H1 (cell line): ENCODE measurements at regions not wholly inside any gene's neighbourhood (a gene's known extent, or its start where the extent isn't known, plus 50 kb on each side); places are given as distances from the start of the nearest gene placed in this dataset.

Experiments
- BCL11A ChIP-seq, 2 experiments: IDR thresholded peaks; one replicate each; pipeline ENCODE4 v1.6.1; 2011; ENCODE audit warnings: low read depth in 2 of 2, low read length in 2 of 2, mild to moderate bottlenecking in 2 of 2
- CTBP2 ChIP-seq: IDR thresholded peaks from 2 replicates; pipeline ENCODE4 v1.7.0; 2011; ENCODE audit warnings: borderline replicate concordance, mild to moderate bottlenecking, moderate library complexity, mixed read lengths, low read length; ENCODE audit not compliant: insufficient read depth, insufficient read length
- GABPA ChIP-seq: IDR thresholded peaks from 2 replicates; pipeline ENCODE4 v1.6.1; 2011; ENCODE audit warnings: mild to moderate bottlenecking, low read length, moderate library complexity, borderline replicate concordance; ENCODE audit not compliant: insufficient read depth
- PHF8 ChIP-seq: fragments of 200-600 bp; sonication (generic); conservative IDR thresholded peaks from 2 replicates; pipeline ENCODE4 v1.7.1; 2012; ENCODE audit warnings: low read depth, mild to moderate bottlenecking, inconsistent platforms, low read length, moderate library complexity
- POLR2A ChIP-seq, 2 experiments: IDR thresholded peaks; 1 replicate in 1 of 2; 2 replicates in 1 of 2; pipeline ENCODE4 v1.6.1; 2011; ENCODE audit warnings: low read depth in 2 of 2, low read length in 2 of 2, mild to moderate bottlenecking in 2 of 2; ENCODE audit errors: control extremely low read depth in 1 of 2
- POLR2AphosphoS5 ChIP-seq: IDR thresholded peaks from 2 replicates; pipeline ENCODE4 v1.6.1; 2011; ENCODE audit warnings: low read depth, low read length
- RFX5 ChIP-seq: IDR thresholded peaks from 2 replicates; pipeline ENCODE4 v1.6.1; 2011; ENCODE audit warnings: low read depth, low read length, improper control_type of control experiment, borderline replicate concordance
- RXRA ChIP-seq: IDR thresholded peaks from 2 replicates; pipeline ENCODE4 v1.6.1; 2011; ENCODE audit warnings: low read depth, mild to moderate bottlenecking, low read length, moderate library complexity; ENCODE audit not compliant: insufficient read depth
- SIN3A ChIP-seq, 2 experiments: IDR thresholded peaks in 1 of 2; conservative IDR thresholded peaks in 1 of 2; 2 replicates each; pipeline ENCODE4 v1.6.1; 2011 to 2012; ENCODE audit warnings: low read length in 2 of 2, improper control_type of control experiment in 1 of 2, low read depth in 1 of 2, mild to moderate bottlenecking in 1 of 2
- SRF ChIP-seq: IDR thresholded peaks from 2 replicates; pipeline ENCODE4 v1.6.1; 2011; ENCODE audit warnings: mild to moderate bottlenecking, low read depth, low read length, moderate library complexity
- TAF1 ChIP-seq: IDR thresholded peaks from 2 replicates; pipeline ENCODE4 v1.6.1; 2011; ENCODE audit warnings: mild to moderate bottlenecking, low read depth, low read length
- USF2 ChIP-seq: IDR thresholded peaks from 2 replicates; pipeline ENCODE4 v1.6.1; 2011; ENCODE audit warnings: low read length, improper control_type of control experiment
- ZNF274 ChIP-seq: IDR thresholded peaks from 2 replicates; pipeline ENCODE4 v1.7.0; 2012; ENCODE audit warnings: low read length, borderline replicate concordance; ENCODE audit errors: extremely low read depth
- TF ChIP-seq, protein P1 (sequence below), 3 experiments: IDR thresholded peaks; 1 replicate in 2 of 3; 2 replicates in 1 of 3; pipeline versions ENCODE4 v1.5.1 to v1.6.1; 2011; ENCODE audit warnings: low read length in 3 of 3, mild to moderate bottlenecking in 3 of 3, inconsistent platforms in 2 of 3, low read depth in 1 of 3, moderate library complexity in 1 of 3; ENCODE audit not compliant: insufficient read depth in 1 of 3; ENCODE audit errors: control extremely low read depth in 1 of 3

GRCh38 chr14:42965512-42965911, 1358.8 kb downstream of the LRFN5 start:
- TF ChIP-seq, protein P1, sequence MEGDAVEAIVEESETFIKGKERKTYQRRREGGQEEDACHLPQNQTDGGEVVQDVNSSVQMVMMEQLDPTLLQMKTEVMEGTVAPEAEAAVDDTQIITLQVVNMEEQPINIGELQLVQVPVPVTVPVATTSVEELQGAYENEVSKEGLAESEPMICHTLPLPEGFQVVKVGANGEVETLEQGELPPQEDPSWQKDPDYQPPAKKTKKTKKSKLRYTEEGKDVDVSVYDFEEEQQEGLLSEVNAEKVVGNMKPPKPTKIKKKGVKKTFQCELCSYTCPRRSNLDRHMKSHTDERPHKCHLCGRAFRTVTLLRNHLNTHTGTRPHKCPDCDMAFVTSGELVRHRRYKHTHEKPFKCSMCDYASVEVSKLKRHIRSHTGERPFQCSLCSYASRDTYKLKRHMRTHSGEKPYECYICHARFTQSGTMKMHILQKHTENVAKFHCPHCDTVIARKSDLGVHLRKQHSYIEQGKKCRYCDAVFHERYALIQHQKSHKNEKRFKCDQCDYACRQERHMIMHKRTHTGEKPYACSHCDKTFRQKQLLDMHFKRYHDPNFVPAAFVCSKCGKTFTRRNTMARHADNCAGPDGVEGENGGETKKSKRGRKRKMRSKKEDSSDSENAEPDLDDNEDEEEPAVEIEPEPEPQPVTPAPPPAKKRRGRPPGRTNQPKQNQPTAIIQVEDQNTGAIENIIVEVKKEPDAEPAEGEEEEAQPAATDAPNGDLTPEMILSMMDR (IDR thresholded peaks at IDR 0.05; ENCODE audit: control extremely low read depth in 1 of 3, insufficient read depth in 1 of 3, low read depth in 1 of 3, low read length in 3 of 3) = no peak
- TF ChIP-seq CTBP2 (no peak), BCL11A (IDR thresholded peaks at IDR 0.05; ENCODE audit: low read depth in 2 of 2, low read length in 2 of 2) (no peak), RXRA (no peak), POLR2AphosphoS5 (no peak), GABPA (no peak), TAF1 (no peak), SIN3A (conservative IDR thresholded peaks at IDR 0.05 in 1 of 2, IDR thresholded peaks at IDR 0.05 in 1 of 2; ENCODE audit: low read depth in 1 of 2, low read length in 2 of 2) (no peak), RFX5 (no peak), POLR2A (IDR thresholded peaks at IDR 0.05; ENCODE audit: control extremely low read depth in 1 of 2, low read depth in 2 of 2, low read length in 2 of 2) (no peak), ZNF274 (no peak), USF2 (no peak), PHF8 (no peak), SRF (no peak)
